ENCODE measurements at regions not wholly inside any gene's neighbourhood (a gene's known extent, or its start where the extent isn't known, plus 50 kb on each side); places are given as distances from the start of the nearest gene placed in this dataset.

DNA sequence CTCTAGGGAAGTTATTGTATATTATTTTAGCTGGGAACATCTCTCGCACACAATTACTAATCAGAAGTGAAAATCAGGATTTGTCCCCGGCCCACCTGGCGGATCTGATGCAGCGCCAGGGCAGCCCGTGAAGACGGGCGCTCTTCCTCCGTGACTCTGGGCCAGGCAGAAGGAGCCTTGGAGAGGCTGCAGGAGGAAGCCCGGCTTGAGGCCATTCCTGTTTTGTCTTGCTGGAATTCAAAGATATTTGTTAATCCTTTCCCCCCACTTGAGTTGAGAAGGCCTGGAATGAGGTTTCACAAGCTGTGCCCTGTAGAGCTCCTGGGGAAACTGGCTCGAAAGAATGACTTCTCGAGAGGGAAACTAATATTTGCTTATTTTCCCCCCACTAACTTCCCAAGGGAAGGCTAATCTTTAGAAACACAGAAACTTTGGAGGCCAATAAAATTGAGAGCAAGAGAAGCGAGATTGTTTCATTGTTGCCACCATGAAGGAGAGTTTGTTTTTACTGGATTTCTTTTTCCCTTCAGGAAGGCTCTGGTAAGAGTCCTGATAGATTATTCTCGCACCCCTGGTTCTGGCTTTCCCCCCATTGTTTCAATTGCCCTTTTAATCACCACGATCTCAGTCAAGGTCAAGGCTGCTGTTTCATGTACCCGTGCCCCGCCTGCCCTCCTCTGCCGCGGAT is 92.8 kb upstream of the SEPTIN5 start:
- DNase-seq (ENCODE audit: low read depth): no peak

DNA sequence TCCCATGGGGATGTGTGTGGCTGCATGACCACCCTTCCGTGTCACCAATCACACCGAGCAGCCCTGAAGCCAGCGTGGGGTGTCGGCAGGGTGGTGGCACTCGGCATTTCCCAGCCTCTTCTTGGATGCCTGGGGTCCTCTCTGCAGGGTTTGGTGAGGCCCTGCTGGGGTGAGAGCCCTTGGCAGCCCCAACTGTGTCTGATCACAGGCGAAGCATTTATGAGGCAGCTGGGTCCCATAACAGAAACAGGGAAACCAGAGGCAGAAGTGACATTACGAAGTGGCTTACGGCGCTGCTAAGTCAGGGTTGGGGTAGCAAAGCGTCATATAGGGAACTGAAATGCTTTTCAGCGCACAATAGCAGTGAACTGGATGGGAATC is 92.3 kb upstream of the SEPTIN5 start:
- DNase-seq (ENCODE audit: low read depth): no peak

DNA sequence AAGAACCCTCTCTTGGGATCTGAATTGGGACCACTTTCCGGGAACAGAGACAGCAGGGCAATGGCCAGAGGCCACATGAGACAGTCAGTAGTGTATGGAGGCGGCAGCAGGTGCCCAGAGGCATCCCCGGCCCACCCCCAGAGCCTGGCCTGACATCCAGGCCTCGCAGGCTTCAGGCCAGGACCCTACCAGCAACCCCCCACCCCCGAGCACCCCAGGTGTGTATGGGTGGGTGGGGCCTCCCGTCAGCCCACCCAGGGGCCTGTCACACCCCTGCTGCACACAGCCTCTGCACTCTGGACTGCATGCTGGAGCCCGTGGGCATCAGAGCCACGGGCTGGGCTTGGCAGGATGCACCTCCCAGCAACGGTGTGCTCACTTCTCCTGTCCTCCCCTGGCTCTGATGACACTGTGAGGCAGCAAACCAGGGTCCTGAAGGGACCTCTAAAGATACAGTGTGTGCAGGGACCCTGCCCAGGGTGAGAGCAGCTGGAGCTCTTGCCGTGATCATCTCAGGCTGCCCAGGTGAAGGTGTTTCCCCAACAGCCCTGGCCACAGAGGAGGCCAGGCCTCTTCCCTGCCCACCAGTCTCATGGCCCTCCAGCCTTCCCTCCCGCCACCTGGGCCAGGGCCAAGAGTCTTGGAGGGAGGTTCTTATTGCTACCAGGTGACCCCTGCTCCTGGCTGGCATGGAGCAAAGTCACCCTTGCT is 88.8 kb upstream of the SEPTIN5 start:
- DNase-seq (ENCODE audit: low read depth): no peak

DNA sequence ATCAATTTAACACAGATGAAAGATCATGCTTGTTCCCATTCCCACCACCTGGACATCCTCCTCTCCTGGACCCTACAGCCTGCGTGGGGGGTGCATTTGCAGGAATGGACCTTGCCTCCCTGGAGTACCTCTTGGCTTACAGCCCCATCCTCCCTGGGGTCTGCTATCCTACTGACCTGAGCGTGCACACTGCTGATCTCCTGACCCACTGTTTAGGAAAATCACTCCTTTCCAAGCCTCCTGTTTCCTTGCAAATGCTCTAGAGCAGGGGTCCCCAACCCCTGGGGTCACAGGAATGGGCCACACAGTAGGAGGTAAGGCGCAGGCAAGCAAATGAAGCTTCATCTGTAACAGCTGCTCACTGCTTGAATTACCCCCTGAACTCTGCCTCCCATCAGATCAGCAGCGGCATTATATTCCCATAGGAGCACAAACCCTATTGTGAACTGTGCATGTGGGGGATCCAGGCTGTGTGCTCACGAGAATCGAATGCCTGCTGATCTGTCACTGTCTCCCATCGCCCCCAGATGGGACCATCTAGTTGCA is 88.2 kb upstream of the SEPTIN5 start:
- no peak for DNase-seq (ENCODE audit: low read depth)

DNA sequence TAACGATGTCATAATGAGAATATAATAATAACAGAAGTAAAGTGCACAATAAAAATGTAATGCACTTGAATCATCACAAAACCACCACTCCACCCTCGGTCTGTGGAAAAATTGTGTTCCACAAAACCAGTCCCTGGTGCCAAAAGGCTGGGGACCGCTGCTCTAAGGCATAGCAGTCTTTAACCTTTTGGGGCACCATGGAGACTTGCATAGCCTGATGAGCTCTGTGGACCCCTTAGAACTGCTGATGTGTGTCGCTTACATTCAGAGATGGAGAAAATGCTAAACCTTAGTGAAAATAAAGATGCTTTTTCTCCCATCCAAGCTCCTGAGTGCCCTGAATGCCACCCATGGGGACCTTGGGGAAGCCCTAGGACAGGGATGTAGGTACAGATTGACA is 87.6 kb upstream of the SEPTIN5 start:
- DNase-seq (ENCODE audit: low read depth): no peak

DNA sequence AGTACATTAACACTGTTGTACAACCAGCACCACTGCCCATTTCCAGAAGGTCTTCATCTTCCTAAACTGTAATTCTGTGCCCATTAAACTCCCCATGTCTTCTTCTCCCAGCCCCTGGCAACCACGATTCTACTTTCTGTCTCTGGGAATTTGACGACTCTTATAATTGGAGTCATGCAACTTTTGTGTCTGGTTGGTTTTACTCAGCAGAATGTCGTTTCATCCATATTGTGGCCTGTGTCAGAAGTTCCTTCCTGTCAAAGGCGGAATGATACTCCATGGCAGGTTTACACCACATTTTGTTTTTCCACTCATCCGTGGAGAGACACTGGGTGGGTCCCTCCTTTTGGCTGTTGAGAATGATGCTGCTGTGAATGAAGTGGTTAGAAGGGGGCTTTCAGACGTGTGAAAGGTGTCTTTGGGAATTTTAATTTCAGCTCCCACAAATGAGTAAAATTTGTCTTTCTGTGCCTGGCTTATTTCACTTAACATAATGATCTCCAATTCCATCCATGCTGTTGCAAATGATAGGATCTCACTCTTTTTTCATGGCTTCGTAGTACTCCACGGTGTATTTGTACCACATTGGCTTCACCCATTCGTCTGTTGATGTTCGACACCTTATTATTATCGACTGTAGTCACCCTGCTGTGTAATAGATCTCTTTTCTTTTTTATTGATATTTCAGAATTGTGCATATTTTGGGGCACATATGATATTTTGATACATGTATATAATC is 86.1 kb upstream of the SEPTIN5 start:
- DNase-seq (ENCODE audit: low read depth): no peak

DNA sequence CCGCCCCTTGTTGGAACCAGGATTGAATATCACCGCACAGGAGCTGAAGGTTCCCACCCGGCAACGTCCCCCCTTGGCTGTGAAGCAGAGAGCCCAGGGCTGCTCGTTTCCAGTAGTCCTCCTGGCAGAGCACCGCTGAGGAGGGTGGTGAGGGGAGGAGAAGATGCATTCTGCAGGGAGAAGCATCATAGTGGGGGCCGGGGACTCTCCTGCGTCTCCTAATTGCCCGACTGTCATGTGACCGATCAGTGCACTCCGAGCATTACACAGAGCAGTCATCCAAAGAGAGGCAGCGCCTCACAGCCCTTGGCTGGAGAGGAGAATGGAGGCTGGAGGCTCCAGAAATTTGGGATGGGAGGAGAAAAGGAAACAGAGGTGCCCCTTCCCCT is 85.0 kb upstream of the SEPTIN5 start:
- no peak for DNase-seq (ENCODE audit: low read depth)

DNA sequence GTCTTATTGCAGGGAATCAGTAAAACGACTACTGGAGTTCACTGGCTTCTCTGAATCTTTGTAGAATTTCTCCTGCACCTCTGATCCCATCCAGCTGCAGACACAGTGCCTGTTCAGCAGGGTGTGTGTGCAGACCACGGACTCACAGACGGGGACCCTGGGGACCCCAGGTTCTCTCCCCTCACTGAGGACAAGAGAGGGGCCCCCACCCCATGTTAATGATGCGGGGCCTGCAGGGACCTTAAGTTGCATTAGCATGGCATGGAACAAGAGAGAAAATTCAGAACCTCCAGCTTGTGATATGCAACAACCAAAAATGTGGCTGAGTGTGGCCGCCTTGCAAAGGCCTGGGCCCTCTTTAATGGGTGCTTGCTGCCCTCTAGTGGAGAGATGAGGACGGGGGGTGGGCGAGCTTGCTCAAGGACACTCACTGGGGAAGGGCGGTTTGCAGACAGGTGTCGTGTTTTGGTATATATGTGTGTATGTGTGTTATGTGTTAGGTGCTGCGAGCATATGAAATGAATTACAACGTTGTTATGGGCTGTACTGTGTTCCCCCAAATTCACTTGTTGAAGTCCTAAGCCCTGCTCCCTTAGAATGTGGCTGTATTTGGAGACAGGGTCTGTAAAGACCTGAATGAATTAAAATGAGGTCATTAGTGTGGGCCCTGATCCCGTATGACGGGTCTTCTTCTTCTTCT is 84.4 kb upstream of the SEPTIN5 start:
- DNase-seq (ENCODE audit: low read depth): peak; percentile 20

DNA sequence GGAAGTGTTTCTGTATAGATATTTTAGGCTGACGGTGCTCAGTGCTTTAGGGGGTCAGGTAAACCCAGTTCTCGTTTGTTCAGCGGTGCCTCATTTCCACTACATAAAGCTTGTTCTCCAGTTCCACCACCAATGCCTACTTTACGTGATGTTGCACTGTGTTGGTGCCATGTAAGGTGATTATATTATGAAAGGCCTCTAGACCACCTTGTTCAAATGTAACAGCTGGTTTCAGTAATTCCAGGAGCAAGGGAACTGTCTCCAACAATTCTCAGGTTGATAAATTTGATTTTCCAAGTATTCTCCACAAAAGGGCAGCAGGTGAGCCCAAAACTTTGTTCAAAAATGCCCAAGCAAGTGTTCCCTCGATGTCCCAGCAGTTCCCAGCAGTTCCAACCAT is 83.7 kb upstream of the SEPTIN5 start:
- DNase-seq (ENCODE audit: low read depth): no peak

DNA sequence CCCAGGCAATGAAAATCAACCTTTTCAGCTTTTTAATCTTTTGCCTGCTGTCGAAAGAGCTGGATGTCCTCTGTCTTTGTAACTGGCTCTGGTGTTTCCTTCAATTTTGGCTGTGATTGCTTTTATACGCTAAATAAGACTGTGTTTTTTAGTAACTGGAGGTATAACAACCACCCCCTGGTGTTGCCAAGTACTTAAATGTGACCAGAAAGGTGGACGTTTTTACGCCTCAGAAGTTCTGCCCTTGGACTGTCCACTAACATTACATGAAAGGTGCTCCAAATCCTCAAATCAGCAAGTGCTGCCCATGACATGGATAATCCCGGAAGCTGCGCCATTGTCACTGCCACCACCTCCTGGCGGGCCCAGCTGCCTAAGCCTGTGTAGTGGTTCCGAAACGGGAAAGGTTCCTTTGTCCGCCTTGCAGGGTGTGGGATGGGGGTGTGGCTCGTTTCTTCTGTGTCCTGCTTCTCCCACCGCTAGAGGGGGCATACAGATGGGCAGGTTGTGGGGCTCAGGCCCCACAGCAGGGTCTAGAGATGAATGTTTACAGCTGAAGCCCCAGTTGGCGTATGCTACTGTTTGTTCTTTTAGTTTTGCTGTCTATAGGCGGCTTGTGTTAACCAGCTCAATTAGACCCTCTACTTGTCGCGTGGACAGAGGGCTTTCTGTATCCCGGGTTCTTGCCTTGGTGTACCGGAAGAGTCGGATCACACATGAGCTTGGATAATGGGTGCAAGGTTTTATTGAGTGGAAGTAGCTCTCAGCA is 82.2 kb upstream of the SEPTIN5 start:
- DNase-seq (ENCODE audit: low read depth): no peak

DNA sequence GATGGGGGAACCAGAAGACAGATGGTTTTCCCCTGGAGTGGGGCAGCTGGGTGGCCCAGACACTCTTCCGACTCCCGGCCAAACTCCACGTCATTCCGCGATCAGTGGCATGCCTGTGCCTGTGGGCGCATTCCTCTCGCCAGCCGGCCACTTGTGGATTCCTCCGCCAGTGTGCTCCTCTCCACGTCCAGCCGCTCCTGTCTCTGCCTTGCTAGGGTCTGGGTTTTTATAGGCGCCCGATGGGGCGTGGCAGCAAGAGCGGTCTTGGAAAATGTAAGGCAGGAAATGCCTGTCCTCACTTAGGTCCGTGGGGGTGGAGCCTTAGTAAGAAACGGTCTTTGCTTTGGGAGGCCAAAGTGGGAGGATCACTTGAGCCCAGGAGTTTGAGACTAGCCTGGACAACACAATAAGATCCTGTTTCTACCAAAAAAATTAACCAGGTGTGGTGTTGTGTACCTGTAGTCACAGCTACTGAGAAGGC is 81.6 kb upstream of the SEPTIN5 start:
- no peak for DNase-seq (ENCODE audit: low read depth)

DNA sequence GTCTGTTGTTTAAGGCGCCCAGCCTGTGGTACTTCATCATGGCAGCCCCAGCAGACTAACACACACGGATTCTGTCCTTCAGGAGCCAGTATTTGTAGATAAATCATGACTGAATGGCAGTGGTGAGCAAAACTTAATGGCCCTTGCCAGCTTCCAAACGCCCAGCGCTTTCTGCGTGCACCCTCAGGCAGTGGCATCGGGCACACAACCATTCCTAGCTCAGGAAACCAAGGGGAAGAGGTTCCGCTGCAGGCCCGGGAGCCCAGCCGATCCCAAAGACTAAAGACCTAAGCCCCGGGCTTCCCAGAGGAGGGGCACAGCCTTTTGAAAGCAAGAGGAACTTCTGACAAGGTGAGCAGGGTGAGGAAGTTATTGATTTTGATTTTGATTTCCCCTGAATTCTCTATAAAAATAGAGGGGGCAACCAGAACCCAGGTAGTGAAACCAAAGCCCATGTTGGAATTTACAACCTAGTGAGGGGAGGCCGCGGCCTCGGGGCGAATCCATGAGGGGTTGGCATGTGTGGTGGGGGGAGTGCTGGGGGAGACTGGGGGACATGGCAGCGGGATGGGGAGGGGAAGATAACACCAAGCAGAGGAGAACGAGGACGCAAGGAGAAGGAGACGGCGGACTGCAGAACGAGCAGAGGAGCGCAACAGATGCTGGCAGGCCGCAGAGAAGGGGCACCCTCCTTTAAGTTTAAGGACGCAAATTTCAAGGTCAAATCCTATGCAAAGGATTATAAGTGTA is 79.9 kb upstream of the SEPTIN5 start:
- DNase-seq (ENCODE audit: low read depth): no peak

DNA sequence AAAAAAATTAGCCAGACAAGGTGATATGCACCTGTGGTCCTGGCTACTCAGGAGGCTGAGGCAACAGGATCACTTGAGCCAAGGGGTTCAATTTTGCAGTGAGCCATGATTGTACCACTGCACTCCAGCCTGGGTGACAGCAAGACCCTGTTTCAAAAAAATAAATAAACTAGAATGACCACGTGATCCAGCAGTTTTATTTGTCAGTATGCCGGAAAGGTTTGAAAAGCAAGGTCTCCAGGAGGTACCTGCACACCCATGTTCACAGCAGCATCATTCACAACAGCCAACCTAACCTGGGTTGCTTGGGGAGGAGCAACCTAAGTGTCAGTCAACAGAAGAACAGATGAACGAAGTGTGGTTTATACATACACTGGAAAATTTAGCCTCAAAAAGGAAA is 78.7 kb upstream of the SEPTIN5 start:
- DNase-seq (ENCODE audit: low read depth): no peak

DNA sequence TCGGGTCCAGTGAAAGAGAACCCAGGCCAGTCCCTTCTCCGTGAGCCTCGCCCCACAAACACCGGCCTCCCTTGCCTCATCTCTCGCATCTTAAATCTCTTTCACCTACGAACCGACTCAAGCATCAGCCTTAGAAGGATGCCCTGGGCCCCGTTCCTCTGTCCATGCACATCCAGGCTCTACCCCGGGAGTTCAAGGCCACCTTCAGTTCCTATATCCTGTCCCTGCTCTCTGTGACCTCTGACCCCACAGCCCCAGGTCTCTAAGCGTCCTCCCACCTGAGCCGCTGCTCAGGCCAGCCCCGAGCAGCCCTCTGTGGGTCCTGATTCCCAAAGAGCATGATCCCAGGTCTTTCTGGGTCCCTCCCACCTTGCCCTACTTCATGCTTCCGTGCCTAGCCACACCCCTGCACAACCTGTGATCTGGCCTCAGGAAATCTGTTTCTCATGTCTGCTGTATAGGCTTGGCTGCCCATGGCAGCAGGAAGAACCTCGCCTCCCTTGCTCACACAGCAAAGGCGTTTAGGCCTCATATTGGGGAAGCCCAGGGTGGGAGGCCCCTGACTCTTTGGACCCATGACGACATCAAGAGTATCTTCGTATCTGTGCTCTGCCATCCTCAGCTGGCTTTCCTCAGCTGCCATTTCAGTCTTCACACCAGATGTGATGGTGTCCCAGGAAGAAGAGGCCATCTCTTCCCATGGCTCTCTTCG is 77.5 kb upstream of the SEPTIN5 start:
- no peak for DNase-seq (ENCODE audit: low read depth)

DNA sequence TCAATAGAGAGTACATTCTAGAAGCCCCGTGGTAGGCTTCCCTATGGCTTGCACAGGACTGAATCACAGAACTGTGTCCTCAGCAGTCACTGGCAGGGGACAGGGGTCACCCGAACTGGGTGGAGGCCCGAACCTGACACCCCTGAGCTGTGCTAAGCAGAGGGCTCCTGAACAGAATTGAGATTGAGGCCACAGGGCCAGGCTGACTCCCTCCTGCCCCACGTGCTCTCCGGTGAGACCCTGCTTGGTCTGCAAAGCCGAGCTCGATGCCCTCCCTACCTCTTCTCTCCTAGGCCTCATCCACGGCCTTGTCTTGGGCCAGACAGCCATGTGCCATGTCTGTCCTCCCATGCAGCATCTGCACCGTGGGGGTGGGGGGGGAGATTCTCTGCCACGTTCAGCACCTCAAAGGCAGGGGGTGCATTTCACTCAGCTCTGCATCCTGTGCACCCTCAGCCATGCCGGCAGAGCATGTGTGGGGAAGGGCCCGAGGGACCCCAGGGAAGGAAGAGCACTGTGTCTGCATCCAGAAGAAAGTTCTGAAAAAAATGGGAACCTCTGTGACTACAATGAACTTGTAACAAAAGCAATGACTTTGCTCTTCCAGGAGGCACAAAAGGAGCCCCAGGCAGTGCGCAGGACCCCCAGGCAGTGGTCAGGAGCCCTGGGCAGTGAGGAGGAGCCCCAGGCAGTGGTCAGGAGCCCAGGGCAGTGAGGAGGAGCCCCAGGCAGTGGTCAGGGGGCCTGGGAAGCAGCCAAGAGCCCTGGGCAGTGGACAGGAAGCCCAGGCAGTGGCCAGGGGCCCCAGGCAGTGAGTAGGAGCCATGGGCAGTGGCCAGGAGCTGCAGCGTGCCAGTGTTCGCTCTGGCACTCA is 76.7 kb upstream of the SEPTIN5 start:
- no peak for DNase-seq (ENCODE audit: low read depth)

DNA sequence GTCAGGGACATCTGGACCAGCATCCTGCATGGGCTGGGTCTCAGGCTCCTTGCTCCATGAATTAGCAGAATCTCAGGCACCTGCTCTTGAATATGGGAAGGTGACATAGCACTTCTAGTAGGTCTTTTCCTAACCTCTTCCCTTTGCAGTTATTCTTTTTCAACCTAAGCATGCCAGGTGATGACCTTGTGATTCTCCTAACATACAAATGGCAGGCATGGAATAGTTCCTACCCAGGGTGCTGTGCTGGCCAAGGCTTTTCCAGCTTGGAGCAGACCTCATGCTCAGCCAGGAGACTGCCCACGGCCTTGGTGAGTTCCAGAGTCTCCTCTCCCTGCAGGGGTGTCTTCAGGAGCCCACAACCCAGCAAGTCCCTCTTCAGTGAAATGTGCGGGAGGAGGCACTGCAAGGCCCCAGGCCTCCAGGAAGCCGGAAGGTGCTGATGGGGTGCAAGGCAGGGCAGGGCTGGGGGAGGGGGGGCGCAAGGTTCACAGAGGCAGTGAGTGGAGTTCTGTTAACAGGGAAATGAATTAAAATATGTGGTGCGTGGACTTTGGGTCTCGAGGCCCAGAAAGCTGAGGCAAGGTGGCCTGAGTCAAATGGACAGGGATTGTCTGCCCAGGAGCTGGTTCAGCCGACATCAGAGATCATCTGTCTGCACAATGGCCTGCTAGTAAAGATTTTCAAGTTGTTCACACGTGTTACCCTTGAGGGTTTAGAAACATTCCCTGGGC is 75.9 kb upstream of the SEPTIN5 start:
- DNase-seq (ENCODE audit: low read depth): no peak

DNA sequence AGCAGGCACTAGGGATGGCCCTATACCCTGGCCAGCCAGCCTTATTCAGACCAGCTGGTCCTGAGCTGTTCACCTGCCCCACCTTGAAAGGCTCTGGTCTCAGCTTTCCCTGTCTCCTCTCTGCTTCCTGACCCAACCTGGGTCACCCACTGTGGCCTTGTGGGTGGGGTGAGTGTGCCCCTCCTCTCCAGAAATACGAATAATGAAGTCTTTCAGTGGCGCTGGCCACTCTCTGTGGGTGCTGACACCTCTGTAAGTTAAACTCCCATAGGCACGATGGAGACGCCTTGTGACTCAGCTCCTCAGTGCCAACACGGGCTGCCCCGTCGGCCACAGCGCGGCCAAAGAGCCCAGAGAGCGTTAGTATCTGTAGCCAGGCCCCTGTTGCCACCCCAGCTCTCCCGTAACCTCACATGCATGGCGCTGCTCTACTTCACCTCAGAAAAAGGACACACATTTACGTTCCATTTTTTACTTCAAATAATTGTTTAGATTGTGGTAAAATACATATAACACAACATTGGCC is 74.6 kb upstream of the SEPTIN5 start:
- DNase-seq (ENCODE audit: low read depth): no peak

DNA sequence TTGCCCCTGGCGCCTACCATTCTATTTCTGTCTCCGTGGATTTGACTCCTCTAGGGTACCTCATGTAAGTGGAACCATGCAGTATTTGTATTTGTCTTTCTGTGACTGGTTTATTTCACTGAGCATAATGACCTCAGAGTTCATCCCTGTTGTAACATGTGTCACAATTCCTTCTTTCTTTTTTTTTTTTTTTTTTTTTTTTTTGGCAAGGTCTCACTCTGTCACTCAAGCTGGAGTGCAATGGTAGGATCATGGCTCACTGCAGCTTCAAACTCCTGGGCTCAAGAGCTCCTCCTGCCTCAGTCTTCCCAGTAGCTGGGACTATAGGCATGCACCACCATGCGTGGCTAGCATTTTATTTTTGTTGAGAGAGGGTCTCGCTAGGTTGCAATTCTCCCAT is 74.0 kb upstream of the SEPTIN5 start:
- no peak for DNase-seq (ENCODE audit: low read depth)
